Globus pallidus (tissue), 1 donor: ENCODE measurements at regions not wholly inside any gene's neighbourhood (a gene's known extent, or its start where the extent isn't known, plus 50 kb on each side); places are given as distances from the start of the nearest gene placed in this dataset.

ENCODE experiments used
- DNase-seq: peaks from one replicate; pipeline ENCODE4 v3.0.0-alpha.2; 2015; ENCODE audit warnings: low spot score

- DNase-seq, result no peak
Observed at GRCh38 chr12:124489915-124490583, 77.4 kb downstream of the NCOR2 start.

- no peak for DNase-seq
Observed at GRCh38 chr12:124489220-124489619, 78.2 kb downstream of the NCOR2 start.

GRCh38 chr12:124488520-124488919 is 78.9 kb downstream of the NCOR2 start:
- no peak for DNase-seq

DNA sequence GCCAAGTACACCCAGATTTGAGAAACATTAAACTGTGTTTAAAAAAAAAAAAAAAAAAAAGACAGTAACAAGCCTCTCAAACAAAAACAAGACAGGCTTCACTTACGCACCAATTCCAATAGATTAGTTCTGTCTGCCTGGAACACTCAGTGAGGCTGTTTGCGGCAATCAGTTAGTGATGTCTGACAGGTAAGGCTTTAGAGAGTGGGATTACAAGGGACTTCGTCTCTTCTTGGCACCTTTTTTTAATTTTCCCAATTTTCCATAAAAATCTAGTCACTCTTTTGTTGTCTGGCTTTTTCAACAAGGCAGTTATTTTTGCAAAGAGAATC is 79.6 kb downstream of the NCOR2 start:
- no peak for DNase-seq

DNA sequence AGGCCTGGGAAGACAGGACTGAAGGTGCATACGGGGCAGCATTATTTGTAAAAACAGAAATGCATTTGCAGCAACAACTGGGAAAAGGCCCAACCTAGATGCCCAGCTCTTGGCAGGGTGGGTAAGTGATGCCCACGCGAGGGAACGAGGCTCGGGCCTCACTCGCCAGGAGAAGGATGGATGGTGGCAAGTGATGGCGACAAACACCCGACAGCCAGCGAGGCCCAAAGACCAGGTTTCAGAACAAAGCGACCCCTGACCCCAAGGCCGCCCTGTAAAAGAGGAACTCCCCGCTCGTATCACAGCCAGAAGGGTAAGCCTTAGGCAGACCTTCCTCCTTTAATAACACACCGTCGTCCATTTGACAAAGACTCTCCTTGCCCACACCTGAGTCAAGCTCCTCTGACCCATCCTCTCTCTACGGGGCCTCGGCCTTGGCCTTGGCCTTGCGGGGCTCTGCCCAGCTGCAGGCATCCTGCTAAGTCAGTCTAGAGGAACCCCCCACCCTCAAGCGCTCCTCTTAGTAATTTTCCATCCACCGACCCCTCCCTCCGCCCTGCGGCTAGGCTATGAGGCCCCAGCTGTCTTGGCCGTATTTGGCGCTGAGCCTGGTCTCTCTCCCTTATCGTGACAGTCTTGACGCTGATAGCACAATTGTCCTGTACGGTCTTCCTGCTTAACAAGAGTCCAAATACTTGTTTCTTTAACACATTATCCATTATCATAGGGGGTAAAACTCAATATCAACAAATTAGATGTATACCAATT is 80.2 kb downstream of the NCOR2 start:
- DNase-seq, result peak; percentile 75

- DNase-seq, result no peak
Observed at GRCh38 chr12:124486346-124486963, 81.0 kb downstream of the NCOR2 start.

- DNase-seq, result no peak
Observed at GRCh38 chr12:124485371-124485770, 82.0 kb downstream of the NCOR2 start.

DNA sequence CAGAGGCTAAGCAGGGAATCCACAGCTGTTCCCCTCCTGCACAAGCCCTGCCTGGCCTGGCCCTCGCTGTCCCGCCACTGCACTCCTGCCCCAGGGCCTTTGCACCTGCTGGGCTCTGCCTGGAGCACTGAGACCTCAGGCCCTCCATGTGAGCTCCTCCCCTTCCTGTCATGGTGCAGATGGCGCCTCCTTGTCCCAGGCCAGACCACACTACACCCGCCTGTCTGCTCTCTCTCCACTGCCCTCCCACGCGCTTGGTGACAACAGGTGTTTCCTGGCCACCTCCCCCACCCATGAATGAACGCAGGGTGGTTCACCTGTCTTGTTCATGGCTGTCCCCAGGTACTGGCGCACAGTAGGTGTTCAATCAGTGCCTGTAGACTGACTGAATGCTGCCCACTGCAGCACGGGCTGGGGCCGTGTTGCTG is 82.9 kb downstream of the NCOR2 start:
- no peak for DNase-seq

- no peak for DNase-seq
Observed at GRCh38 chr12:124484067-124484466, 83.3 kb downstream of the NCOR2 start.

DNA sequence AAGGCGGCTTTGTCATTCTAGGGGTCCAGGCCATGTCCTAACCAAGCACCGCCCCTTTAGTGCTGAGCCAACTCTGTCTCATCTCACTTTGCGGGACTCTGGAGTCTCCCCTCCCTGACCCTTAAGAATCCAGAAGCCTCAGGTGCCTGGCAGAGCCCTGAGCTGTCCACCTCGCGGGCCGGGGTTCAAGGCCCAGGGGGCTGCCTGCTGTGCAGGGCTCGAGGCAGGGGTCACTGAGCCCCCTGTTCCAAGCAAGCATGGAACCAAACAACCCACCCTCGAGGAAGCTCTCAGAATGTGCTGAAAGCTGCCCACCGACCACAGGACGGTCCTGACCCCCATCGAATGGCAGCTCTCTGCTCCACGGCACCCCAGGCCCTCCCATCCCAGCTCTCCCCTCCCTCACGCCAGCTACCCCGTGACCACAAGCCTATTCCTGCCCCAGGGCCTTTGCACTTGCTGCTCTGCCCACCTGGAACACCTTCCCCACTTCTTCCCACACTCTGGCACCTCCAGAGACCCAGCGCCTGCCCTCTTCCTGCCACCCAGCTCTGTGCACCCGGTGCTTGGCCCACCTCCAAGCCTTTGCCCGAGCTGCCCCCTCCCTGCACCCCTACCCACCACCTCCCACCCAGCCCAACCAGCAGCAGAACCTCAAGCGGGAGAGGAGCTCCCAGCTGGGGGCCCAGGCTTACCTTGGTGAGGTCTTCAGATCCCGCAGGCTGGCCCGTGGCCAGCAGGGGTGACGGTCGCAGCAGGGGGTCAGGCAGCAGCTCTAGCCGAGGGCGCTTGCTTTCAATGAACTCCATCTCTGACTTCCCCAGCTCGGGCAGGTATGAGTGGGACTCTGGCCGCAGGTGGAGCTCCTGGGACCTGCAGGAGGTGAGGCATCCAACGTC is 84.3 kb downstream of the NCOR2 start:
- DNase-seq, result no peak

- DNase-seq, result no peak
Observed at GRCh38 chr12:124482567-124482893, 84.9 kb downstream of the NCOR2 start.

- DNase-seq, result no peak
Observed at GRCh38 chr12:124481772-124482566, 85.4 kb downstream of the NCOR2 start.

GRCh38 chr12:124481257-124481750 is 86.1 kb downstream of the NCOR2 start:
- DNase-seq, result no peak

DNA sequence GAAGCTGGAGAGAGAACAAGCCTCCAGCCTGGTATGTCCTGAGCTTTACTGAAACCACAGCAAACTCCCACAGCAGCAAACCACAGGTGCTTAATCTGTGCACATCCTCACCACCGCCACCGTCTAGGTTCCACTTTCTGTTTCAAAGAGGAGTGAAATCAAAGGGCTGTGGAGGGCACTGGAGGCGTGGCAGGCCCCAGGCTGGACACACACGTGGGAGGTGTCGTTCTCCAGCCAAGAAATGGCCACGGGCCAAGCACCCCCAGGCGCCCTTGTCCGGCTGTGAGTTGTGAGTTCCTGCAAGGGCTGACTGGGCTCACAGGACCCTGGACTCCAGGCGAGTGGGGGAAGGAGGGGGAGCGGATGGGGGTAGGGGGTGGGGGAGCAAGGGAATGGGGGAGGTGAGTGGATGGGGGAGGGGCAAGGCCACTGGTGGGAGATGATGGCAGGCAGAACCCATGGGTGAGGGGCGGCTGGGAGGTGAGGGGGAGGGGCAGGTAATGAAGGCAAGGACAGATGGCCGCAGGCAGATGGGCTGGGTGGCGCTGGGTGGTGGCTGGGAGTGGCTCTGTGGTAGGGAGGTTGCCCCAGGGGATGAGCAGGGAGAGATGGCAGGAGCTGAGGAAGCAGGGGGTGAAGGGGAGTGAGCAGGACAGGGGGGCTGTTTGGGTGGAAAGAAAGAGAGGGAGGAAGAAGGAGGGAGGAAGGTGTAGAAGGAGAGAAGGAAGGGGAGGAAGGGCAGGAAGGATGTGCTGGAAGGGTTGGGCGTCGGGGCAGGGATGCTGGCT is 86.7 kb downstream of the NCOR2 start:
- DNase-seq, result no peak

GRCh38 chr12:124479680-124480468 is 87.5 kb downstream of the NCOR2 start:
- no peak for DNase-seq

GRCh38 chr12:124478985-124479645 is 88.3 kb downstream of the NCOR2 start:
- DNase-seq, result no peak

- no peak for DNase-seq
Observed at GRCh38 chr12:124478416-124478815, 89.0 kb downstream of the NCOR2 start.

GRCh38 chr12:124477107-124477915 is 90.1 kb downstream of the NCOR2 start:
- no peak for DNase-seq
